ENCODE measurements at regions not wholly inside any gene's neighbourhood (a gene's known extent, or its start where the extent isn't known, plus 50 kb on each side); places are given as distances from the start of the nearest gene placed in this dataset.

DNA sequence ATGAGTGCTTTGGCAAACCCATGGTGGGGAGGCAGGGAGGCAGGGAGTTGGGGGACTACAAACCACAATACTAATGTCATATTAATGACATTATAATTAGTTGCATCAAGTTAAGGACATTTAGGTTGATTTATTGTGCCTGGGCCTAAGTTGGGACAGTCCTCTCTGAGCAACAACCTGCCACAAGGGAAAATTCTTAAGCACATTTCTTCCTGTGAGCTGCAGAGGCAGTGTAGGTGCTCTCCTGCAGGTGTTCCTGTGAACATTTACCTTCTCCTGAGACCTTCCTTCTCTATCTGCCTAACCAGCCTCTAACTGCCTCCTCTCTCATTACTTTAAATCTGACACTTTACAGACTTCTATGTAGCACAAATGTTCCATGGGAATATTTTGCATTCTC lies 1830.0 kb upstream of the AGA start:
- TF ChIP-seq, protein P1, sequence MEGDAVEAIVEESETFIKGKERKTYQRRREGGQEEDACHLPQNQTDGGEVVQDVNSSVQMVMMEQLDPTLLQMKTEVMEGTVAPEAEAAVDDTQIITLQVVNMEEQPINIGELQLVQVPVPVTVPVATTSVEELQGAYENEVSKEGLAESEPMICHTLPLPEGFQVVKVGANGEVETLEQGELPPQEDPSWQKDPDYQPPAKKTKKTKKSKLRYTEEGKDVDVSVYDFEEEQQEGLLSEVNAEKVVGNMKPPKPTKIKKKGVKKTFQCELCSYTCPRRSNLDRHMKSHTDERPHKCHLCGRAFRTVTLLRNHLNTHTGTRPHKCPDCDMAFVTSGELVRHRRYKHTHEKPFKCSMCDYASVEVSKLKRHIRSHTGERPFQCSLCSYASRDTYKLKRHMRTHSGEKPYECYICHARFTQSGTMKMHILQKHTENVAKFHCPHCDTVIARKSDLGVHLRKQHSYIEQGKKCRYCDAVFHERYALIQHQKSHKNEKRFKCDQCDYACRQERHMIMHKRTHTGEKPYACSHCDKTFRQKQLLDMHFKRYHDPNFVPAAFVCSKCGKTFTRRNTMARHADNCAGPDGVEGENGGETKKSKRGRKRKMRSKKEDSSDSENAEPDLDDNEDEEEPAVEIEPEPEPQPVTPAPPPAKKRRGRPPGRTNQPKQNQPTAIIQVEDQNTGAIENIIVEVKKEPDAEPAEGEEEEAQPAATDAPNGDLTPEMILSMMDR (IDR thresholded peaks at IDR 0.05; ENCODE audit: insufficient read depth, low read depth, low read length), result no peak
- TF ChIP-seq EZH2 (IDR thresholded peaks at IDR 0.05; ENCODE audit: insufficient read depth, low read length), result no peak
